AG20443 (cell line): ENCODE measurements at regions not wholly inside any gene's neighbourhood (a gene's known extent, or its start where the extent isn't known, plus 50 kb on each side); places are given as distances from the start of the nearest gene placed in this dataset.
A peak's percentile ranks its signal among the peaks of the same experiment; 100 is the strongest.
"Not testable (repeated sequence)": the region's sequence is repeated elsewhere in the genome, so short reads cannot be mapped to it uniquely, and the experiment has no call there.

Source experiments
- DNase-seq: peaks from one replicate; pipeline ENCODE4 v3.0.0; 2012; ENCODE audit warnings: low spot score, mixed read lengths

GRCh38 chr9:97773723-97774122 is 76.6 kb upstream of the XPA start:
- DNase-seq, result peak; percentile 70

GRCh38 chr9:97774673-97775072 is 77.5 kb upstream of the XPA start:
- DNase-seq, result no peak

- DNase-seq, result not testable (repeated sequence)
Observed at GRCh38 chr9:97778740-97779139, 74.3 kb upstream of the FOXE1 start.

- no peak for DNase-seq
Observed at GRCh38 chr9:97779608-97780007, 73.4 kb upstream of the FOXE1 start.

- DNase-seq, result no peak
Observed at GRCh38 chr9:97781902-97782301, 71.1 kb upstream of the FOXE1 start.

- DNase-seq, result peak; percentile 49
Observed at GRCh38 chr9:97786341-97786740, 66.7 kb upstream of the FOXE1 start.

- DNase-seq, result no peak
Observed at GRCh38 chr9:97787551-97787950, 65.5 kb upstream of the FOXE1 start.

- peak; percentile 54 for DNase-seq
Observed at GRCh38 chr9:97788763-97789663, 64.0 kb upstream of the FOXE1 start.

GRCh38 chr9:97790542-97790941 is 62.5 kb upstream of the FOXE1 start:
- DNase-seq, result no peak

- no peak for DNase-seq
Observed at GRCh38 chr9:97791542-97791941, 61.5 kb upstream of the FOXE1 start.

GRCh38 chr9:97793067-97793466 is 60.0 kb upstream of the FOXE1 start:
- no peak for DNase-seq

- DNase-seq, result no peak
Observed at GRCh38 chr9:97794666-97795065, 58.4 kb upstream of the FOXE1 start.

GRCh38 chr9:97796176-97796575 is 56.9 kb upstream of the FOXE1 start:
- not testable (repeated sequence) for DNase-seq

- DNase-seq, result no peak
Observed at GRCh38 chr9:97801180-97801579, 51.8 kb upstream of the FOXE1 start.

GRCh38 chr9:97802276-97802675 is 50.8 kb upstream of the FOXE1 start:
- DNase-seq, result peak; percentile 78

GRCh38 chr9:97803167-97804058 is 49.6 kb upstream of the FOXE1 start:
- DNase-seq, result peak; percentile 96
